Astrocyte (in vitro differentiated cells and primary cell): ENCODE measurements at regions not wholly inside any gene's neighbourhood (a gene's known extent, or its start where the extent isn't known, plus 50 kb on each side); places are given as distances from the start of the nearest gene placed in this dataset.
A peak's percentile ranks its signal among the peaks of the same experiment; 100 is the strongest.
"Not testable (repeated sequence)": the region's sequence is repeated elsewhere in the genome, so short reads cannot be mapped to it uniquely, and the experiment has no call there.

ENCODE experiments used
- DNase-seq: peaks from one replicate; pipeline ENCODE4 v3.0.0-alpha.2; 2010; ENCODE audit warnings: low read depth
- FAIRE-seq: peaks from 2 replicates; lab custom pipeline; 2011; peaks lifted over from hg19 to GRCh38; lab: Jason Lieb, UNC
- H2AFZ ChIP-seq: 2 replicates; pipeline ENCODE4 v1.6.0; 2012; ENCODE audit warnings: low read depth, low read length, inconsistent platforms
- H3K27ac ChIP-seq: 2 replicates; pipeline ENCODE4 v1.5.1; 2011; ENCODE audit warnings: low read depth, low read length, inconsistent platforms
- H3K27me3 ChIP-seq: 2 replicates; pipeline ENCODE4 v1.6.0; 2011; ENCODE audit warnings: low read length, inconsistent platforms; ENCODE audit not compliant: insufficient read depth
- H3K36me3 ChIP-seq: 2 replicates; pipeline ENCODE4 v1.5.1; 2011; ENCODE audit warnings: low read length, inconsistent platforms; ENCODE audit not compliant: insufficient read depth
- H3K4me1 ChIP-seq: 2 replicates; pipeline ENCODE4 v1.5.1; 2011; ENCODE audit warnings: low read length, inconsistent platforms; ENCODE audit not compliant: insufficient read depth
- H3K4me2 ChIP-seq: 2 replicates; pipeline ENCODE4 v1.6.0; 2012; ENCODE audit warnings: low read length, inconsistent platforms
- H3K4me3 ChIP-seq: 2 replicates; pipeline ENCODE4 v1.5.1; 2011; ENCODE audit warnings: low read depth, mild to moderate bottlenecking, low read length, inconsistent platforms; ENCODE audit not compliant: insufficient read depth
- H3K79me2 ChIP-seq: 2 replicates; pipeline ENCODE4 v1.6.0; 2012; ENCODE audit warnings: mild to moderate bottlenecking, low read length, inconsistent platforms; ENCODE audit not compliant: insufficient read depth
- H3K9ac ChIP-seq: 2 replicates; pipeline ENCODE4 v1.6.0; 2012; ENCODE audit warnings: mild to moderate bottlenecking, low read length, inconsistent platforms
- H3K9me3 ChIP-seq: 2 replicates; pipeline ENCODE4 v1.5.1; 2012; ENCODE audit warnings: low read depth, mild to moderate bottlenecking, low read length, inconsistent platforms; ENCODE audit not compliant: insufficient read depth
- H4K20me1 ChIP-seq: 2 replicates; pipeline ENCODE4 v1.6.0; 2012; ENCODE audit warnings: low read length, inconsistent platforms; ENCODE audit not compliant: insufficient read depth
- H3K27ac Mint-ChIP-seq: one replicate; pipeline ENCODE4 v1.8.0; 2021; ENCODE audit warnings: mild to moderate bottlenecking, mixed read lengths; ENCODE audit not compliant: unreplicated experiment
- H3K27me3 Mint-ChIP-seq: one replicate; pipeline ENCODE4 v1.8.0; 2021; ENCODE audit warnings: low read depth, mixed read lengths; ENCODE audit not compliant: unreplicated experiment
- H3K36me3 Mint-ChIP-seq: one replicate; pipeline ENCODE4 v1.8.0; 2021; ENCODE audit warnings: low read depth, mixed read lengths; ENCODE audit not compliant: unreplicated experiment
- H3K4me1 Mint-ChIP-seq: one replicate; pipeline ENCODE4 v1.8.0; 2021; ENCODE audit warnings: low read depth, mixed read lengths; ENCODE audit not compliant: unreplicated experiment
- H3K4me3 Mint-ChIP-seq: one replicate; pipeline ENCODE4 v1.8.0; 2021; ENCODE audit warnings: mild to moderate bottlenecking, moderate library complexity, mixed read lengths; ENCODE audit not compliant: unreplicated experiment
- H3K9me3 Mint-ChIP-seq: one replicate; pipeline ENCODE4 v1.8.0; 2021; ENCODE audit warnings: mild to moderate bottlenecking, mixed read lengths; ENCODE audit not compliant: unreplicated experiment
- EZH2 ChIP-seq: IDR thresholded peaks from 2 replicates; pipeline ENCODE4 v1.6.1; 2012; ENCODE audit warnings: mild to moderate bottlenecking, low read length, inconsistent platforms; ENCODE audit not compliant: insufficient read depth
- TF ChIP-seq, protein P1 (sequence below): IDR thresholded peaks from 2 replicates; pipeline ENCODE4 v1.5.1; 2011; ENCODE audit warnings: low read depth, mild to moderate bottlenecking, inconsistent platforms, low read length, moderate library complexity; ENCODE audit not compliant: insufficient read depth

DNA sequence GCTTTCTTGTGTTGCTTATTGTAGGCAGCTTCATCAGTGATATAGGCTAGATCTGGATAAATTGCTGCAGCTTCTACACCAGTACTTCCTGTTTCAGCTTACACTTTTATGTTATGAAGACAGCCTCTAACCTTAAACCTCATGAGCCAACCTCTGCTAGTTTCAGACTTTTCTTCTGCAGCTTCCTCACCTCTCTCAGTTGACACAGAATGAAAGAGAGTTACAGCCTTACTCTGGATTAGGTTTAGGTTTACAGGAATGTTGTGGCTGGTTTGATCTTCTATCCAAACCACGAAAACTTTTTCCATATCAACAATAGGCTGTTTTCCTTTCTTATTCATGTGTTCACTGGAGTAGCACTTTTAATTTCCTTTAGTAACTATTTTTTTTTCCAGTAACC, 76.9 kb upstream of the RNPC3 start:
- no peak overlapping the region for H2AFZ ChIP-seq
- H3K4me1 ChIP-seq = no peaks in the 10 kb centered on the region
- no peak for FAIRE-seq

GRCh38 chr1:103447471-103447870, 78.0 kb upstream of the RNPC3 start:
- no peak overlapping the region for H3K9ac ChIP-seq
- no peak overlapping the region for H3K4me2 ChIP-seq
- no peak for TF ChIP-seq EZH2
- TF ChIP-seq, protein P1, sequence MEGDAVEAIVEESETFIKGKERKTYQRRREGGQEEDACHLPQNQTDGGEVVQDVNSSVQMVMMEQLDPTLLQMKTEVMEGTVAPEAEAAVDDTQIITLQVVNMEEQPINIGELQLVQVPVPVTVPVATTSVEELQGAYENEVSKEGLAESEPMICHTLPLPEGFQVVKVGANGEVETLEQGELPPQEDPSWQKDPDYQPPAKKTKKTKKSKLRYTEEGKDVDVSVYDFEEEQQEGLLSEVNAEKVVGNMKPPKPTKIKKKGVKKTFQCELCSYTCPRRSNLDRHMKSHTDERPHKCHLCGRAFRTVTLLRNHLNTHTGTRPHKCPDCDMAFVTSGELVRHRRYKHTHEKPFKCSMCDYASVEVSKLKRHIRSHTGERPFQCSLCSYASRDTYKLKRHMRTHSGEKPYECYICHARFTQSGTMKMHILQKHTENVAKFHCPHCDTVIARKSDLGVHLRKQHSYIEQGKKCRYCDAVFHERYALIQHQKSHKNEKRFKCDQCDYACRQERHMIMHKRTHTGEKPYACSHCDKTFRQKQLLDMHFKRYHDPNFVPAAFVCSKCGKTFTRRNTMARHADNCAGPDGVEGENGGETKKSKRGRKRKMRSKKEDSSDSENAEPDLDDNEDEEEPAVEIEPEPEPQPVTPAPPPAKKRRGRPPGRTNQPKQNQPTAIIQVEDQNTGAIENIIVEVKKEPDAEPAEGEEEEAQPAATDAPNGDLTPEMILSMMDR = no peak
- no peaks in the 10 kb centered on the region for H3K36me3 ChIP-seq
- Mint-ChIP-seq H3K4me3 (no peak overlapping the region), H3K4me1 (peaks cover 18% of the 10 kb centered on the region), H3K27me3 (no peaks in the 10 kb centered on the region), H3K27ac (no peak overlapping the region), H3K36me3 (no peaks in the 10 kb centered on the region), H3K9me3 (no peaks in the 10 kb centered on the region)
- no peaks in the 10 kb centered on the region for H3K4me1 ChIP-seq
- no peak overlapping the region for H3K27ac ChIP-seq
- H3K79me2 ChIP-seq = no peaks in the 10 kb centered on the region
- no peaks in the 10 kb centered on the region for H4K20me1 ChIP-seq
- H2AFZ ChIP-seq = no peak overlapping the region
- no peak for FAIRE-seq
- H3K27me3 ChIP-seq = no peaks in the 10 kb centered on the region
- H3K4me3 ChIP-seq = no peak overlapping the region
- H3K9me3 ChIP-seq = no peaks in the 10 kb centered on the region
- no peak for DNase-seq

More for the DNA sequence above, 76.9 kb upstream of the RNPC3 start:
- Mint-ChIP-seq H3K9me3 (no peaks in the 10 kb centered on the region), H3K36me3 (no peaks in the 10 kb centered on the region), H3K27ac (no peak overlapping the region), H3K27me3 (no peaks in the 10 kb centered on the region), H3K4me3 (no peak overlapping the region), H3K4me1 (peaks cover 18% of the 10 kb centered on the region)
- peak; percentile 68 for DNase-seq
- Histone ChIP-seq H3K9ac (no peak overlapping the region), H3K4me3 (no peak overlapping the region), H3K27ac (no peak overlapping the region), H3K36me3 (no peaks in the 10 kb centered on the region), H3K4me2 (no peak overlapping the region), H3K9me3 (no peaks in the 10 kb centered on the region), H3K27me3 (no peaks in the 10 kb centered on the region), H3K79me2 (no peaks in the 10 kb centered on the region), H4K20me1 (no peaks in the 10 kb centered on the region)
- TF ChIP-seq, protein P1 = no peak
- TF ChIP-seq EZH2 = no peak

- Histone ChIP-seq H3K27me3 (no peaks in the 10 kb centered on the region), H3K27ac (no peak overlapping the region), H2AFZ (no peak overlapping the region), H3K4me1 (no peaks in the 10 kb centered on the region), H3K9me3 (no peaks in the 10 kb centered on the region), H3K79me2 (no peaks in the 10 kb centered on the region), H4K20me1 (no peaks in the 10 kb centered on the region), H3K36me3 (no peaks in the 10 kb centered on the region), H3K4me2 (no peak overlapping the region), H3K4me3 (no peak overlapping the region), H3K9ac (no peak overlapping the region)
- FAIRE-seq = no peak
- Mint-ChIP-seq H3K9me3 (no peaks in the 10 kb centered on the region), H3K36me3 (no peaks in the 10 kb centered on the region), H3K4me1 (peaks cover 6% of the 10 kb centered on the region), H3K27me3 (no peaks in the 10 kb centered on the region), H3K4me3 (no peak overlapping the region), H3K27ac (no peak overlapping the region)
- no peak for TF ChIP-seq EZH2
- TF ChIP-seq, protein P1 = no peak
- DNase-seq = no peak
Measured at GRCh38 chr1:103441342-103441741, 84.2 kb upstream of the RNPC3 start.

- not testable (repeated sequence) for H3K27ac Mint-ChIP-seq
Measured at GRCh38 chr1:103436568-103437100, 88.9 kb upstream of the RNPC3 start.

More at GRCh38 chr1:103436568-103437100, 88.9 kb upstream of the RNPC3 start:
- H3K4me2 ChIP-seq, H3K4me3 ChIP-seq, H3K9me3 ChIP-seq, H3K79me2 ChIP-seq, H4K20me1 ChIP-seq, H3K27me3 ChIP-seq, H3K4me1 Mint-ChIP-seq, H3K4me1 ChIP-seq, FAIRE-seq, H3K36me3 ChIP-seq, H3K9ac ChIP-seq, H3K27ac ChIP-seq, H3K27me3 Mint-ChIP-seq, H3K36me3 Mint-ChIP-seq, H2AFZ ChIP-seq, DNase-seq, H3K9me3 Mint-ChIP-seq, H3K4me3 Mint-ChIP-seq: not testable (repeated sequence)
